ENCODE measurements at regions not wholly inside any gene's neighbourhood (a gene's known extent, or its start where the extent isn't known, plus 50 kb on each side); places are given as distances from the start of the nearest gene placed in this dataset.

DNA sequence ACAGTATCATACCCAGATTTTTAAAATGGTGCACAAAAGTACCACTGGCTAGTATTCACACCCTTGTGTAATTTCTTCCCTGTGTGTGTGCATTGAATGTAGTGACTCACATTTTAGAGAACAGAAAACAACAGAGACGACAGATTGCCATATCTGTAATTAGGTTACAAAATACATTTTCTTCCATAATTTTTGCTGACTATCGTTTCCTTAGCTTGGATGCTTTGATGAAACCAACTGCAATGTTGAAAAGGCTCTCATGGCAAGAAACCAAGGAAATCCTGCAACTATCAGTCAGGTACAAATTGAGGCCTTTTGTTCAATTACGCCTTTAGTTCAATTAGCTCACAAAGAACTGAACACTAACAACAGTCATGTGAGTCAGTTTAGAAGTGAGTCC, 484.4 kb downstream of the ZNF804A start:
- POLR2A ChIA-PET, result interaction anchor here (0.6 kb wide), 1 partner anchor 13 kb away, joined by 3 read pairs; no protein-coding TSS in a partner anchor
- CTCF ChIA-PET (ENCODE audit: unreplicated experiment), result no interaction called here
- Histone ChIP-seq H3K4me2 (ENCODE audit: low read length) (no peak overlapping the region), H3K79me2 (ENCODE audit: insufficient read depth, low read depth, low read length) (no peaks in the 10 kb centered on the region), H4K20me1 (ENCODE audit: insufficient read depth, low read length) (no peaks in the 10 kb centered on the region), H2AFZ (ENCODE audit: low read length) (no peak overlapping the region), H3K36me3 (ENCODE audit: insufficient read depth, low read length) (no peaks in the 10 kb centered on the region), H3K4me3 (ENCODE audit: low read depth, low read length, poor library complexity, severe bottlenecking) (no peak overlapping the region), H3K9me3 (ENCODE audit: low read length) (no peaks in the 10 kb centered on the region), H3K27ac (ENCODE audit: low read depth, low read length, poor library complexity, severe bottlenecking) (no peak overlapping the region), H3K9me2 (ENCODE audit: insufficient read depth, low read length) (no peaks in the 10 kb centered on the region), H3K4me1 (ENCODE audit: insufficient read depth, low read length, poor library complexity, severe bottlenecking) (no peaks in the 10 kb centered on the region)
- no TSS peak for BruUV-seq (replicated peaks)
- DNase-seq (ENCODE audit: low spot score), result no peak
- TF ChIP-seq, protein P1, sequence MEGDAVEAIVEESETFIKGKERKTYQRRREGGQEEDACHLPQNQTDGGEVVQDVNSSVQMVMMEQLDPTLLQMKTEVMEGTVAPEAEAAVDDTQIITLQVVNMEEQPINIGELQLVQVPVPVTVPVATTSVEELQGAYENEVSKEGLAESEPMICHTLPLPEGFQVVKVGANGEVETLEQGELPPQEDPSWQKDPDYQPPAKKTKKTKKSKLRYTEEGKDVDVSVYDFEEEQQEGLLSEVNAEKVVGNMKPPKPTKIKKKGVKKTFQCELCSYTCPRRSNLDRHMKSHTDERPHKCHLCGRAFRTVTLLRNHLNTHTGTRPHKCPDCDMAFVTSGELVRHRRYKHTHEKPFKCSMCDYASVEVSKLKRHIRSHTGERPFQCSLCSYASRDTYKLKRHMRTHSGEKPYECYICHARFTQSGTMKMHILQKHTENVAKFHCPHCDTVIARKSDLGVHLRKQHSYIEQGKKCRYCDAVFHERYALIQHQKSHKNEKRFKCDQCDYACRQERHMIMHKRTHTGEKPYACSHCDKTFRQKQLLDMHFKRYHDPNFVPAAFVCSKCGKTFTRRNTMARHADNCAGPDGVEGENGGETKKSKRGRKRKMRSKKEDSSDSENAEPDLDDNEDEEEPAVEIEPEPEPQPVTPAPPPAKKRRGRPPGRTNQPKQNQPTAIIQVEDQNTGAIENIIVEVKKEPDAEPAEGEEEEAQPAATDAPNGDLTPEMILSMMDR (conservative IDR thresholded peaks at IDR 0.05; ENCODE audit: low read length), result no peak
- no peak for TF ChIP-seq EZH2phosphoT487 (IDR thresholded peaks at IDR 0.05; ENCODE audit: borderline replicate concordance, low read depth, low read length)
- intact Hi-C loops (cut with micrococcal nuclease; ENCODE audit: unreplicated experiment), result no loop called here

DNA sequence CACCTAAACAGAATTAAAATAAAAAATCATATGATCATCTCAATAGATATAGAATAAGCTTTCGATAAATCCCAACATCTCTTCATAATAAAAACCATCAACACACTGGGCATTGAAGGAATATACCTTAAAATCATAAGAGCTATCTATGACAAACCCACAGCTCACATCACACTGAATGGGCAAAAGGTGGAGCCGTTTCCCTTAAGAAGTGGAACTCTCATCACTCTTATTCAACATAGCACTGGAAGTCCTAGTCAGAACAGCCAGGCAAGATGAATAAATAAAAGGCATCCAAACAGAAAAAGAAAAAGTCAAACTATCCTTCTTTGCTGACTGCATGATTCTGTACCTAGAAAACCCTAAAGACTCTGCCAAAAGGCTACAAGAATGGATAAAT, 510.3 kb downstream of the ZNF804A start:
- TF ChIP-seq, protein P1 (conservative IDR thresholded peaks at IDR 0.05; ENCODE audit: low read length), result no peak
- TF ChIP-seq EZH2phosphoT487 (IDR thresholded peaks at IDR 0.05; ENCODE audit: borderline replicate concordance, low read depth, low read length), result no peak
- ChIA-PET CTCF (ENCODE audit: unreplicated experiment) (no interaction called here), POLR2A (no interaction called here)
- no peak overlapping the region for H2AFZ ChIP-seq (ENCODE audit: low read length)
- no peak for DNase-seq (ENCODE audit: low spot score)
- intact Hi-C loops (cut with micrococcal nuclease; ENCODE audit: unreplicated experiment), result no loop called here
- no TSS peak for BruUV-seq (replicated peaks)
- H3K9me3 ChIP-seq (ENCODE audit: low read length), result no peaks in the 10 kb centered on the region
- H3K4me1 ChIP-seq (ENCODE audit: insufficient read depth, low read length, poor library complexity, severe bottlenecking), result no peaks in the 10 kb centered on the region
- H3K36me3 ChIP-seq (ENCODE audit: insufficient read depth, low read length), result no peaks in the 10 kb centered on the region
- no peak overlapping the region for H3K4me2 ChIP-seq (ENCODE audit: low read length)
- H3K9me2 ChIP-seq (ENCODE audit: insufficient read depth, low read length), result no peaks in the 10 kb centered on the region
- H3K4me3 ChIP-seq (ENCODE audit: low read depth, low read length, poor library complexity, severe bottlenecking), result no peak overlapping the region
- H4K20me1 ChIP-seq (ENCODE audit: insufficient read depth, low read length), result no peaks in the 10 kb centered on the region
- no peaks in the 10 kb centered on the region for H3K79me2 ChIP-seq (ENCODE audit: insufficient read depth, low read depth, low read length)
- no peak overlapping the region for H3K27ac ChIP-seq (ENCODE audit: low read depth, low read length, poor library complexity, severe bottlenecking)

DNA sequence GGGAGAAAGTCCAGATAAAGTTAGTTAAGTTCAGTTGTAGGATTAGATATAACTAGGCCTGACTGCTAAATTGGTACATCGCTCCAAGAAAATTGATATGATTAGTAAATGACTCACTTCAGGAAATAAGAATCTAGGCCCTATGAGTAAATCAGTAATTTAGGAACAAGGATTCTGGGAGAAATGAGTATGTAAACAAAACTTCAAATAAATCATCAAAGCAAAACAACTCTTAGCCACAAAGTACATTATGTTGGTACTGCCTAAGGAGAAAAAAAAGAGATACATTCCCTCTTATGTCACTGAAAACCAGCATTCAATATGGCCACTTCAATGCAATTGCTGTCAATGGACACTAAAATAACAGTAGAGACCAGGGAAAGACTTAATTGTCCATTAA, 529.1 kb downstream of the ZNF804A start:
- H2AFZ ChIP-seq (ENCODE audit: low read length), result no peak overlapping the region
- TF ChIP-seq EZH2phosphoT487 (IDR thresholded peaks at IDR 0.05; ENCODE audit: borderline replicate concordance, low read depth, low read length), result no peak
- TF ChIP-seq, protein P1 (conservative IDR thresholded peaks at IDR 0.05; ENCODE audit: low read length), result no peak

More for the DNA sequence above, 529.1 kb downstream of the ZNF804A start:
- intact Hi-C loops (cut with micrococcal nuclease; ENCODE audit: unreplicated experiment), result no loop called here
- Histone ChIP-seq H3K9me3 (ENCODE audit: low read length) (no peaks in the 10 kb centered on the region), H4K20me1 (ENCODE audit: insufficient read depth, low read length) (no peaks in the 10 kb centered on the region), H3K27ac (ENCODE audit: low read depth, low read length, poor library complexity, severe bottlenecking) (no peak overlapping the region), H3K4me1 (ENCODE audit: insufficient read depth, low read length, poor library complexity, severe bottlenecking) (no peaks in the 10 kb centered on the region), H3K79me2 (ENCODE audit: insufficient read depth, low read depth, low read length) (no peaks in the 10 kb centered on the region), H3K4me2 (ENCODE audit: low read length) (no peak overlapping the region), H3K9me2 (ENCODE audit: insufficient read depth, low read length) (no peaks in the 10 kb centered on the region), H3K36me3 (ENCODE audit: insufficient read depth, low read length) (no peaks in the 10 kb centered on the region), H3K4me3 (ENCODE audit: low read depth, low read length, poor library complexity, severe bottlenecking) (no peak overlapping the region)
- DNase-seq (ENCODE audit: low spot score), result no peak
- CTCF ChIA-PET (ENCODE audit: unreplicated experiment), result no interaction called here
- POLR2A ChIA-PET, result no interaction called here
- BruUV-seq (replicated peaks), result no TSS peak
